RWPE2 (cell line): ENCODE measurements at regions not wholly inside any gene's neighbourhood (a gene's known extent, or its start where the extent isn't known, plus 50 kb on each side); places are given as distances from the start of the nearest gene placed in this dataset.
A peak's percentile ranks its signal among the peaks of the same experiment; 100 is the strongest.

Experiments used
- ATAC-seq: fragments of 200-7000 bp; cut with Tn5 transposase; 3 replicates; pipeline ENCODE4 v1.9.1; 2021; ENCODE audit warnings: low read depth
- DNase-seq: peaks from one replicate; pipeline ENCODE4 v3.0.0-alpha.2; 2020; ENCODE audit warnings: low spot score
- H3K27ac ChIP-seq: fragments of 450-650 bp; 2 replicates; pipeline ENCODE4 v1.5.1; 2017; ENCODE audit warnings: mild to moderate bottlenecking; ENCODE audit not compliant: poor library complexity, severe bottlenecking
- H3K27me3 ChIP-seq: fragments of 250-450 bp; sonication (Bioruptor Pico); 2 replicates; pipeline ENCODE4 v1.5.1; 2021; ENCODE audit warnings: mild to moderate bottlenecking, moderate library complexity; ENCODE audit not compliant: insufficient read depth, poor library complexity, severe bottlenecking
- H3K36me3 ChIP-seq: fragments of 250-450 bp; sonication (Bioruptor Pico); 2 replicates; pipeline ENCODE4 v1.5.1; 2020; ENCODE audit warnings: low read depth, mild to moderate bottlenecking, moderate library complexity
- H3K4me1 ChIP-seq: fragments of 250-450 bp; sonication (Bioruptor Pico); 2 replicates; pipeline ENCODE4 v1.5.1; 2021; ENCODE audit warnings: mild to moderate bottlenecking, moderate library complexity; ENCODE audit not compliant: insufficient read depth, poor library complexity, severe bottlenecking
- H3K4me3 ChIP-seq: fragments of 250-450 bp; sonication (Bioruptor Pico); 2 replicates; pipeline ENCODE4 v1.5.1; 2021; ENCODE audit warnings: mild to moderate bottlenecking, moderate library complexity; ENCODE audit not compliant: severe bottlenecking
- H3K9me3 ChIP-seq: fragments of 250-450 bp; sonication (Bioruptor Pico); 2 replicates; pipeline ENCODE4 v1.5.1; 2021; ENCODE audit warnings: mild to moderate bottlenecking, moderate library complexity; ENCODE audit not compliant: severe bottlenecking
- TF ChIP-seq, protein P1 (sequence below): fragments of 450-650 bp; IDR thresholded peaks from one replicate; pipeline ENCODE4 v1.5.1; 2017; ENCODE audit warnings: mild to moderate bottlenecking, moderate library complexity; ENCODE audit not compliant: poor library complexity, severe bottlenecking

DNA sequence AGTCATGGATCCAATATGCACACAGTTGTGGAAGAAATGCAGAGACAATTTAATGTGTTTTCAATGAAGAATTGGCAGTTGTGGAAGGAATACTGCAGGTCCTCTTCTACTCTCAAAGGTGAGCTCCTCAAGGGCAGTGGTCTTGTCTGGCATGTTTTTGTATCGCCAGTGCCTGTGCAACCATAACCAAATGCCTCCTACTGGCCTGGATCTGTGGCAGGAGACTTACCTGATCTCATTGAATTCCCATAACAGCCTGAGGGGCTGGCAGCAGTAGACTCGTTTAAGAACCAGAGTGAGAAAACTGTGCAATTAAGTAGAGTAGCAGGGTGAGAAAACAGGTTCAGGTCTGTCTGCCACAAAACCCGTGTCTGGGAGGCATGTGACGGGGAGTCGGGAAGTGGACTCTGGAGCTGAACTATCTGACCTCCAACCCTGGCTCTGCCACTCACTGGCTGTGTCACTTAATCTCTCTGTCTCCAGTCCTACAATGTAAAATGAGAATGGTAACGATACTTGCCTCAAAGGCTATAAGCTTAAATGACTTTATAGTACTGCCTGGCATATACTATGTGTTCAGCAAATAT lies 268.2 kb upstream of the SSTR1 start:
- no peak overlapping the region for H3K4me3 ChIP-seq
- ATAC-seq: no peak
- no peak for DNase-seq
- H3K4me1 ChIP-seq: no peaks in the 10 kb centered on the region
- H3K36me3 ChIP-seq: no peaks in the 10 kb centered on the region
- no peaks in the 10 kb centered on the region for H3K27me3 ChIP-seq
- no peaks in the 10 kb centered on the region for H3K9me3 ChIP-seq
- TF ChIP-seq, protein P1, sequence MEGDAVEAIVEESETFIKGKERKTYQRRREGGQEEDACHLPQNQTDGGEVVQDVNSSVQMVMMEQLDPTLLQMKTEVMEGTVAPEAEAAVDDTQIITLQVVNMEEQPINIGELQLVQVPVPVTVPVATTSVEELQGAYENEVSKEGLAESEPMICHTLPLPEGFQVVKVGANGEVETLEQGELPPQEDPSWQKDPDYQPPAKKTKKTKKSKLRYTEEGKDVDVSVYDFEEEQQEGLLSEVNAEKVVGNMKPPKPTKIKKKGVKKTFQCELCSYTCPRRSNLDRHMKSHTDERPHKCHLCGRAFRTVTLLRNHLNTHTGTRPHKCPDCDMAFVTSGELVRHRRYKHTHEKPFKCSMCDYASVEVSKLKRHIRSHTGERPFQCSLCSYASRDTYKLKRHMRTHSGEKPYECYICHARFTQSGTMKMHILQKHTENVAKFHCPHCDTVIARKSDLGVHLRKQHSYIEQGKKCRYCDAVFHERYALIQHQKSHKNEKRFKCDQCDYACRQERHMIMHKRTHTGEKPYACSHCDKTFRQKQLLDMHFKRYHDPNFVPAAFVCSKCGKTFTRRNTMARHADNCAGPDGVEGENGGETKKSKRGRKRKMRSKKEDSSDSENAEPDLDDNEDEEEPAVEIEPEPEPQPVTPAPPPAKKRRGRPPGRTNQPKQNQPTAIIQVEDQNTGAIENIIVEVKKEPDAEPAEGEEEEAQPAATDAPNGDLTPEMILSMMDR: no peak
- H3K27ac ChIP-seq: no peak overlapping the region

DNA sequence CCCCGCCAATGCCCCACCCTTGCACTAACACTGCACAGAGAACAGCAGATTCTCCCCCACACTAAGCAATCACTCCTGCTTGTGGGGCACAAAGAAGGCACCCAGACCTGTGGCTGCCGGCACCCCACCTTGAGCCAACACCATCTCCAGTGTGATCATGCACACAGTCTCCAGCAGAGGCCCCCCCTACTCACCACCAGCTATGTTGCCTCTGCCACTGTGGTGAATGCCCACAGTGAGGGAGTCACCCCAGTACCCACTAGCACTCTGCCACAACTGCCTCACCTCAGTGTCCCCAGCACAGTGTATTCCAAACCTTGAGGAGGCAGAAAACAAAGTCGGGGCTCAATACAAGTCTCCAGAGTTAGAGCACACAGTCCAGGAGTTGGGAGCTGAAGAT lies 261.7 kb upstream of the SSTR1 start:
- TF ChIP-seq, protein P1: no peak
- DNase-seq (no peak), ATAC-seq (no peak)
- Histone ChIP-seq H3K27ac (no peak overlapping the region), H3K36me3 (no peaks in the 10 kb centered on the region), H3K27me3 (no peaks in the 10 kb centered on the region), H3K9me3 (no peaks in the 10 kb centered on the region), H3K4me3 (no peak overlapping the region), H3K4me1 (no peaks in the 10 kb centered on the region)

DNA sequence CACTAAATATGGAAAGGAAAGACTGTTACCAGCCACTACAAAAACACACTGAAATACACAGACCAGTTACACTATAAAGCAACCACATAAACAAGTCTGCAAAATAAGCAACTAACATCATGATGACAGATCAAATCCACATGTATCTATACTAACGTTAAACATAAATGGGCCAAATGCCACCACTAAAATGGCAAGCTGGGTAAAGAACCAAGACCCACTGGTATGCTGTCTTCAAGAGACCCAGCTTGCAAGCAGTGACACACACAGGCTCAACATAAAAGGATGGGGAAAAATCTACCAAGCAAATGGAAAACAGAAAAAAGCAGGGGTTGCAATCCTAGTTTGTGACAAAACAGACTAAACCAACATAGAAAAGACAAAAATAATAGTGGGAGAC lies 260.9 kb upstream of the SSTR1 start:
- Histone ChIP-seq H3K27ac (no peak overlapping the region), H3K27me3 (no peaks in the 10 kb centered on the region), H3K9me3 (no peaks in the 10 kb centered on the region), H3K4me1 (no peaks in the 10 kb centered on the region), H3K36me3 (no peaks in the 10 kb centered on the region), H3K4me3 (no peak overlapping the region)
- ATAC-seq: no peak
- no peak for DNase-seq
- TF ChIP-seq, protein P1: no peak

DNA sequence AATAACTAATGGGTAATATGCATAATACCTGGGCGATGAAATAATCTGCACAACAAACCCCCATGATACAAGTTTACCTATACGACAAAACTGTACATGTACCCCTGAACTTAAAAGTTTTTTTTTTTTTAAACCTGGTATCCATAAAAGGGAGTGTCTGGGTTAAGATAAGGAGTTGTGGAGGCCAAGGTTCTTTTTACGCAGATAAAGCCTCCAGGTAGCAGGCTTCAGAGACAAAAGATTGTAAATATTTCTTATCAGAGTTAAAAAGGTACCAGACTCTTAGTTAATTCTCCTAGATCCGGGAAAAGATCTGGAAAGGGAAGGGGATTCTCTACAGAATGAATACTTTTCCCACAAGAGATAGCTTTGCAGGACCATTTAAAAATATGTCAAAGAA lies 259.4 kb upstream of the SSTR1 start:
- no peak for DNase-seq
- Histone ChIP-seq H3K4me3 (no peak overlapping the region), H3K4me1 (no peaks in the 10 kb centered on the region), H3K27me3 (no peaks in the 10 kb centered on the region), H3K9me3 (no peaks in the 10 kb centered on the region), H3K27ac (no peak overlapping the region), H3K36me3 (no peaks in the 10 kb centered on the region)
- ATAC-seq: no peak
- TF ChIP-seq, protein P1: no peak

DNA sequence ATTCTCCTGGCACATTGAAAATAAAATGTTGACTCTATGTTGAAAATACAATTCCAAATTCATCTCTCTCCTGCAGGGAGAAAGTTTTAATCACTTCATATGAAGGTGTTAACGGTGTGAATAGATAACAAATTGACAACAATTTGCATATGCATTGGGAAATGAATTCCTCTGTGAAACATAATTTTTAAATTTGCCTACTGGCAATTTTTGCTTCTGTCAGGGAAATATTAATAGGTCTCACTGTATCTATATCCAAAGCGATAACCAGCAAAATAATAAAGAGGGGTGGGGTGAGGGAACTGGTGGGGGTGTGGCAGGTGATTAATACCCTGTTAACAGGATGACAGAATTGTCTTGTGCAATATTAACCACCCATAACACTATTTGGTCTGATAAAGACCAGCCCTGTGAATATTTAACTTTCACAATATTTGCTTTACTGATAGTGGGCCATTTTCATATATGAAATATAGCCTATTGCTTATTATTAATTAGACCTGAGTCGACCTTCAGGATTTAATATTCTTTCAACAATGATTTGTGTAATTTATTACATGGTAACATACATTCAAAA lies 239.0 kb upstream of the SSTR1 start:
- H3K27me3 ChIP-seq: no peaks in the 10 kb centered on the region
- ATAC-seq: peak; percentile 29; the same call in 1 of the 3 replicates
- no peaks in the 10 kb centered on the region for H3K9me3 ChIP-seq
- no peak overlapping the region for H3K4me3 ChIP-seq
- TF ChIP-seq, protein P1: no peak
- H3K4me1 ChIP-seq: no peaks in the 10 kb centered on the region
- H3K36me3 ChIP-seq: no peaks in the 10 kb centered on the region
- DNase-seq: no peak
- H3K27ac ChIP-seq: no peak overlapping the region
